ENCODE measurements at regions not wholly inside any gene's neighbourhood (a gene's known extent, or its start where the extent isn't known, plus 50 kb on each side); places are given as distances from the start of the nearest gene placed in this dataset.

- no peak for DNase-seq
Observed at GRCh38 chr11:37089439-37089838, 491.4 kb upstream of the RAG2 start.

GRCh38 chr11:37088573-37088910 is 490.5 kb upstream of the RAG2 start:
- DNase-seq: no peak

- DNase-seq: no peak
Observed at GRCh38 chr11:37087650-37088572, 489.9 kb upstream of the RAG2 start.

- DNase-seq: no peak
Observed at GRCh38 chr11:37078521-37078920, 480.5 kb upstream of the RAG2 start.

- DNase-seq: no peak
Observed at GRCh38 chr11:37076866-37077265, 478.8 kb upstream of the RAG2 start.

- no peak for DNase-seq
Observed at GRCh38 chr11:37072538-37073055, 474.6 kb upstream of the RAG2 start.

GRCh38 chr11:37050311-37050710 is 452.3 kb upstream of the RAG2 start:
- no peak for DNase-seq

GRCh38 chr11:37040921-37041320 is 442.9 kb upstream of the RAG2 start:
- no peak for DNase-seq

- no peak for DNase-seq
Observed at GRCh38 chr11:37038911-37039310, 440.9 kb upstream of the RAG2 start.

- no peak for DNase-seq
Observed at GRCh38 chr11:37026741-37027140, 428.7 kb upstream of the RAG2 start.

- DNase-seq: no peak
Observed at GRCh38 chr11:37026326-37026725, 428.3 kb upstream of the RAG2 start.

- no peak for DNase-seq
Observed at GRCh38 chr11:37006563-37006962, 408.5 kb upstream of the RAG2 start.

GRCh38 chr11:37002831-37003230 is 404.8 kb upstream of the RAG2 start:
- no peak for DNase-seq

GRCh38 chr11:36997656-36998055 is 399.6 kb upstream of the RAG2 start:
- no peak for DNase-seq

GRCh38 chr11:36996795-36997194 is 398.8 kb upstream of the RAG2 start:
- DNase-seq: no peak

GRCh38 chr11:36994208-36994607 is 396.2 kb upstream of the RAG2 start:
- no peak for DNase-seq

- DNase-seq: no peak
Observed at GRCh38 chr11:36988556-36988955, 390.5 kb upstream of the RAG2 start.

GRCh38 chr11:36985562-36985961 is 387.5 kb upstream of the RAG2 start:
- DNase-seq: no peak

GRCh38 chr11:36976741-36977140 is 378.7 kb upstream of the RAG2 start:
- no peak for DNase-seq

- no peak for DNase-seq
Observed at GRCh38 chr11:36974771-36975170, 376.7 kb upstream of the RAG2 start.

- DNase-seq: no peak
Observed at GRCh38 chr11:36953976-36954375, 355.9 kb upstream of the RAG2 start.

- DNase-seq: no peak
Observed at GRCh38 chr11:36948460-36949127, 350.6 kb upstream of the RAG2 start.

- no peak for DNase-seq
Observed at GRCh38 chr11:36945384-36945783, 347.3 kb upstream of the RAG2 start.

GRCh38 chr11:36933481-36933880 is 335.4 kb upstream of the RAG2 start:
- DNase-seq: no peak

All from CD4-positive, alpha-beta T cell treated with Interleukin-17A for 1 hour (primary cell).